ENCODE measurements at regions not wholly inside any gene's neighbourhood (a gene's known extent, or its start where the extent isn't known, plus 50 kb on each side); places are given as distances from the start of the nearest gene placed in this dataset.
"Not testable (repeated sequence)": the region's sequence is repeated elsewhere in the genome, so short reads cannot be mapped to it uniquely, and the experiment has no call there.

DNA sequence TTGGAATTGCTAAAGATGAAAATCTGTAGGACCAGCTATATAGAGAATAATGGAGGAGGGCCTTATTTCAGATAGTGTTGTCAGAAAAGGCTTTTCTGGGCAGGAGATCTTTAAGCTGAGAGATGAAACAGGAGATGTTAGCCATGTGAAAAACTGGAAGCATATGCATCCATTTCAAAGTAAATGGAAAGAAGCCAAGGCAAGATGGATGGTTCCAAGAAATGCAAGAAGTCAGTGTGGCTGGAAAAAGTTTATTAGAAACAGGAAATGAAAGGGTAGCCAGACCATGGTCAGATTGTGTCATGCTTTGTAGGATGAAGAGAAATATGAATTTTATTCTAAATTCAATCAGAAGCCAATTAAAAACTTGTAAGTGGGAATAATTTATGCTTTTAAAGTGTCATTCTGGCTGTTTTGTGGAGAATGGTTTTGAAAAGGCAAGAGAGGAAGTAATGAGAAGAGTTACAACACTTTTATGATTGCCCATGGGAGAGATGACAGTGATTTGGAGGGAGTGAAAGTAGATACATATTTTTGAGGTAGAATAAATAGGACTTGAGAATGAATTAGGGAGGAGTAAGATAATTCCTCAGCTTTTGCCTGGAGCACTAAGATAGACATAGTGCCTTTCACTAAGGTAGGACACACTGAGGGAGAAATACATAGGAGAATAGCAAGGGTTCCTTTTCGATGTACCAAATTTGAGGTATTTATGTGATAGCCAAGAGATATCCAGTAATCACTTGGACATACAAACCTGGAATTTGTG lies 620.1 kb downstream of the HTR1B start:
- H3K27ac ChIP-seq (ENCODE audit: low read depth, low read length): no peak overlapping the region
- no peaks in the 10 kb centered on the region for H3K36me3 ChIP-seq (ENCODE audit: control insufficient read depth in 3 of 3, insufficient read depth in 3 of 3, low read length in 3 of 3)
- H3K4me3 ChIP-seq (ENCODE audit: low read length in 3 of 3): no peak overlapping the region
- peaks cover 0 to 5% (median 0%) of the 10 kb centered on the region in 3 donors for H3K9me3 ChIP-seq (ENCODE audit: control insufficient read depth in 3 of 3, low read length in 3 of 3)
- no peaks in the 10 kb centered on the region for H3K4me1 ChIP-seq (ENCODE audit: control insufficient read depth in 3 of 3, insufficient read depth in 3 of 3, low read length in 3 of 3)
- no peaks in the 10 kb centered on the region for H3K27me3 ChIP-seq (ENCODE audit: control insufficient read depth in 3 of 3, insufficient read depth in 3 of 3, low read length in 3 of 3)
- no peak overlapping the region for H3K9ac ChIP-seq (ENCODE audit: low read depth in 1 of 3, low read length in 3 of 3)

DNA sequence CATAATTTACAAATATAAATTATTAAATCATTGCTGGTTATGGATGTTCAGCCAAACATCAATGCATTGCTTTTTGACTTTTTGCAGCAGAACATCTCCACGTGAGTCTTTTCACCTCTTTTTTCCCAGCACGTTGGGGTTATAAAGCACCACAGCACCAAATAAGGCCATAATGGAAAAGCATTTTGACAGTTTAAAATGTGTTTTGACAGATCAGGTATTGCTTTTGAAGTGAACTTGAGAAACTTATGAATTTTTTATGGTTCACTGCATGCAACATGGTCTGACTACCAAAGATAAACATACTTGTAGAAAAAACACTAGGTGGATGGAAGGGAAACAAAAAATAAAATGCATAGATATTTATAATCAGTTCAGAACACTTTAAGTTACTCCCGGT lies 622.4 kb downstream of the HTR1B start:
- Histone ChIP-seq H3K9ac (ENCODE audit: low read depth in 1 of 3, low read length in 3 of 3) (no peak overlapping the region), H3K36me3 (ENCODE audit: control insufficient read depth in 3 of 3, insufficient read depth in 3 of 3, low read length in 3 of 3) (no peaks in the 10 kb centered on the region), H3K27me3 (ENCODE audit: control insufficient read depth in 3 of 3, insufficient read depth in 3 of 3, low read length in 3 of 3) (no peaks in the 10 kb centered on the region), H3K4me1 (ENCODE audit: control insufficient read depth in 3 of 3, insufficient read depth in 3 of 3, low read length in 3 of 3) (no peaks in the 10 kb centered on the region), H3K4me3 (ENCODE audit: low read length in 3 of 3) (no peak overlapping the region), H3K27ac (ENCODE audit: low read depth, low read length) (no peak overlapping the region), H3K9me3 (ENCODE audit: control insufficient read depth in 3 of 3, low read length in 3 of 3) (peaks cover 0 to 5% (median 0%) of the 10 kb centered on the region in 3 donors)

DNA sequence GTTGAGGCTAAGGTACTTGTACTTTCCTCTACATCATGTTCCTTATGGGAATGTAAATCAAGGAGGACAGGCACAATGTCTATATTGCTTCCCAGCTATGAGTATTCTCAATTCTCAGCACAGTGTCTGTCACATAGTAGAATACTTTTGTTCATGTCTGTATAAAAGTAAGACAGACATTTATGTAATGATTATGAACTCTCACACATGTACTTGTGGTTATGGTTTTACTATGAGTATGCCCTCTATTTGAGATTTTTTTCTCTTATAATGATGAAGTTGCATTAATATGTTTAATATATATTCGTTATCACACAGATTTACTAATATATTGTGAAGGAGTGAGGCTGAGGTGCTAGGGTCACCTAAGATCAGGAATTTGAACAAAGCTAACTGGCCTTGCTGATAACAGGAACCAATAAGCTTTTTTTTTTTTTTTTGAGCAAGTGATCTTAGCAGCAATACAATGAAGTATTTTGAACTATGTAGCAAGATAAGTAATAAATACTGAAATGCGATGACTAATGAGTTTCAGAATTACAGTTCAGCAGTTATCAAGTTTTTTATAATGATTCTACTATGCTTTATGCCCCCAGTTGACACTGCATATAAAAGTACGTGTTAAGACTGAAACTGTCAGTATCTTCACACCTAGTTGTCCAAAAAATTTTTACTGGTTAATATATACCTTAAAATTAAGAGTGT lies 623.1 kb downstream of the HTR1B start:
- no peaks in the 10 kb centered on the region for H3K4me1 ChIP-seq (ENCODE audit: control insufficient read depth in 3 of 3, insufficient read depth in 3 of 3, low read length in 3 of 3)
- no peak overlapping the region for H3K9ac ChIP-seq (ENCODE audit: low read depth in 1 of 3, low read length in 3 of 3)
- no peaks in the 10 kb centered on the region for H3K27me3 ChIP-seq (ENCODE audit: control insufficient read depth in 3 of 3, insufficient read depth in 3 of 3, low read length in 3 of 3)
- H3K9me3 ChIP-seq (ENCODE audit: control insufficient read depth in 3 of 3, low read length in 3 of 3): peaks cover 0 to 5% (median 0%) of the 10 kb centered on the region in 3 donors
- H3K27ac ChIP-seq (ENCODE audit: low read depth, low read length): no peak overlapping the region
- H3K4me3 ChIP-seq (ENCODE audit: low read length in 3 of 3): no peak overlapping the region
- no peaks in the 10 kb centered on the region for H3K36me3 ChIP-seq (ENCODE audit: control insufficient read depth in 3 of 3, insufficient read depth in 3 of 3, low read length in 3 of 3)

DNA sequence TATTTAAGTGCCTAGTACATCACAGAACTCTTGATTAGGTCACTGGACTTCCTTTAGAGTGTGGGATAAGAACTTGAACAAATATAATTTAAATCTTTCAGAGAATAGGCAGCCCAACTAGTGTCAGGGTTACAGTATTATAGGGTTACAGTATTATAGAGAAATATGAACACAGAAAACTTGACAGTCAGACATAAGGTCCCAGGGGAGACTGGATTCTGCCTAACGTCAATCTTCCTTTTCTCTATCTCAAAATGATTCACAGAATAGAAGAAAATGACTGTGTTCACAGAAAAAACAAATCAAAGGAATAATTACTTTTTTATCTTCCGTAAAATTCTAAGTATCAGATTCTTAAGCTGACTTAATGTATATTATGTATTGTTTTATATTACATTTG lies 623.8 kb downstream of the HTR1B start:
- H3K9me3 ChIP-seq (ENCODE audit: control insufficient read depth in 3 of 3, low read length in 3 of 3): peaks cover 0 to 3% (median 0%) of the 10 kb centered on the region in 3 donors
- no peaks in the 10 kb centered on the region for H3K36me3 ChIP-seq (ENCODE audit: control insufficient read depth in 3 of 3, insufficient read depth in 3 of 3, low read length in 3 of 3)
- no peaks in the 10 kb centered on the region for H3K4me1 ChIP-seq (ENCODE audit: control insufficient read depth in 3 of 3, insufficient read depth in 3 of 3, low read length in 3 of 3)

DNA sequence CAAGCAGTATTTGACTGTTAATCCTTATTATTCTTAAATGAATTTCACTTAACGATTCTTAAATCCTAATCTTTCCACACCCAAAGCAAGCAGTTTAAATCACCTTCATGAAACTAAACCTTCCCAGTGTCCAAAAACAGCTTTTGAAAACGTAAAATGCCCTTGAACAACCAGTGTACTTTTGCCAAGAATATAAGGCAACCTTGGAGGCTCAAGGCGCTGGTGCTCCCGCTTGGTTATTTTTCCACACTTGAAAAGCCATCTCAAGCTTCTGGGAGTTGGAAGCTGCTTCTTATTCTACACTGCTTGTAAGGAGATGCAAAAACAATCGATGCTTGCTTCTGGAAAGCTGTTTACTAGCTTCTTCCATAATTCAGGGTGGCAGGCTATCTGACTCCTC lies 625.7 kb downstream of the HTR1B start:
- no peaks in the 10 kb centered on the region for H3K9me3 ChIP-seq (ENCODE audit: control insufficient read depth in 3 of 3, low read length in 3 of 3)
- no peak overlapping the region for H3K4me3 ChIP-seq (ENCODE audit: low read length in 3 of 3)
- no peak overlapping the region for H3K9ac ChIP-seq (ENCODE audit: low read depth in 1 of 3, low read length in 3 of 3)
- no peaks in the 10 kb centered on the region for H3K36me3 ChIP-seq (ENCODE audit: control insufficient read depth in 3 of 3, insufficient read depth in 3 of 3, low read length in 3 of 3)
- H3K27me3 ChIP-seq (ENCODE audit: control insufficient read depth in 3 of 3, insufficient read depth in 3 of 3, low read length in 3 of 3): no peaks in the 10 kb centered on the region
- no peak overlapping the region for H3K27ac ChIP-seq (ENCODE audit: low read depth, low read length)
- H3K4me1 ChIP-seq (ENCODE audit: control insufficient read depth in 3 of 3, insufficient read depth in 3 of 3, low read length in 3 of 3): no peaks in the 10 kb centered on the region

More for the DNA sequence above, 623.8 kb downstream of the HTR1B start:
- H3K27me3 ChIP-seq (ENCODE audit: control insufficient read depth in 3 of 3, insufficient read depth in 3 of 3, low read length in 3 of 3): no peaks in the 10 kb centered on the region
- H3K9ac ChIP-seq (ENCODE audit: low read depth in 1 of 3, low read length in 3 of 3): no peak overlapping the region
- no peak overlapping the region for H3K27ac ChIP-seq (ENCODE audit: low read depth, low read length)
- no peak overlapping the region for H3K4me3 ChIP-seq (ENCODE audit: low read length in 3 of 3)

DNA sequence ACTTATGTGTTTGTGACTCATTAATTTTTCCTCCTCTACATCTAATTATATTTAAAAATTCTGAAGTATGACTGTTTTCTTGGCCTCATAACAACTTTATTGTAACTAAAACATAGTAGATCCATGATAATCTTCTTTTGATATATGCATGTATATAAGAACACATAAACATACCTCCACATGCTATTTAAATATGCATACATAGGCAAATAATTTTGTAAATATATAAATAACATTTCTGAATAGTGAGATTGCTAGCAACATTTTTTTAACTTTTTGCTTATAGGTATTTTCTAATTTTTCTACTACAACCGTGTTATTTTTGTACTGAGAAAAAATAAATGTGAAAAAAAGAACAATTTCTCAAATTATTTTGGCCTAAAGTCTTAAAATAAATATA lies 627.6 kb downstream of the HTR1B start:
- H3K4me1 ChIP-seq (ENCODE audit: control insufficient read depth in 3 of 3, insufficient read depth in 3 of 3, low read length in 3 of 3): no peaks in the 10 kb centered on the region
- no peaks in the 10 kb centered on the region for H3K27me3 ChIP-seq (ENCODE audit: control insufficient read depth in 3 of 3, insufficient read depth in 3 of 3, low read length in 3 of 3)
- H3K9me3 ChIP-seq (ENCODE audit: control insufficient read depth in 3 of 3, low read length in 3 of 3): no peaks in the 10 kb centered on the region
- H3K36me3 ChIP-seq (ENCODE audit: control insufficient read depth in 3 of 3, insufficient read depth in 3 of 3, low read length in 3 of 3): no peaks in the 10 kb centered on the region
- no peak overlapping the region for H3K4me3 ChIP-seq (ENCODE audit: low read length in 3 of 3)
- H3K27ac ChIP-seq (ENCODE audit: low read depth, low read length): no peak overlapping the region
- H3K9ac ChIP-seq (ENCODE audit: low read depth in 1 of 3, low read length in 3 of 3): no peak overlapping the region

DNA sequence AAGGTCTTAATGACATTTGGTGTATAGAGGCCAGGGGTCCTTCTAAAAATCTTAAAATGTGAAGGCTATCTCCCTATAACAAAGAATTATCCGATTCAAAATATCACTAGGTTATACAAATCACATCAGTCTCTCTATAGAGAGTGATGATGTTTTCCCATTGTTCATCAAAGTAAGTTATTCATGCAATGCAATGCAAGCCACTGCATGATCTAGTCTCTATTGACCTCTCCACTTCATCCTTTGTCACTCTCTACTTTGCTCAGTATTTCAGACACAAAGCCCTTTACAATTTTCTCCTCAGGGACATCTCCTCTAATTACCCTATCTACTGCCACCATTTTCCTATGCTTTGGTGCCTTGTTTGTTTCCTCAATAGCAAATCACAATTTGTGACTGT lies 628.0 kb downstream of the HTR1B start:
- Histone ChIP-seq H3K27ac (ENCODE audit: low read depth, low read length) (no peak overlapping the region), H3K27me3 (ENCODE audit: control insufficient read depth in 3 of 3, insufficient read depth in 3 of 3, low read length in 3 of 3) (no peaks in the 10 kb centered on the region), H3K4me3 (ENCODE audit: low read length in 3 of 3) (no peak overlapping the region), H3K36me3 (ENCODE audit: control insufficient read depth in 3 of 3, insufficient read depth in 3 of 3, low read length in 3 of 3) (no peaks in the 10 kb centered on the region), H3K9me3 (ENCODE audit: control insufficient read depth in 3 of 3, low read length in 3 of 3) (no peaks in the 10 kb centered on the region), H3K9ac (ENCODE audit: low read depth in 1 of 3, low read length in 3 of 3) (no peak overlapping the region), H3K4me1 (ENCODE audit: control insufficient read depth in 3 of 3, insufficient read depth in 3 of 3, low read length in 3 of 3) (no peaks in the 10 kb centered on the region)

DNA sequence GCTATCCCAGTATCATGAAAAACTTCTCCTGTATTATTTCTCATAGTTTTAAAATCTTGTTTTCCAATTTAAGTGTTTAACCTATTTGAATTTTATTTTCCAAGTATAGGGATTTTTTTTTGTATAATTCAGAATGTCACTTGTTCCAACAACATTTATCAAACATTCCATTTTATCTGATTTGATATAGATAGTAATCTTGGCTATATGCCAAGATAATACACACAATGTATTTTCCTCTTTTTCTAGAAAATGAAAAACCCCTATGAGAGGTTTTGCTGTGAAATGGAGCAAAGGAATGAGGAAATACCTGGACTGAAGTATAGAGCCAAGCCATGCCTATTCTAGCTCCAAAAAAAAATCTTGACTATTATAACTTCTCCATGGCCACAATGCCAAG lies 628.9 kb downstream of the HTR1B start:
- Histone ChIP-seq H3K4me1 (ENCODE audit: control insufficient read depth in 3 of 3, insufficient read depth in 3 of 3, low read length in 3 of 3) (no peaks in the 10 kb centered on the region), H3K9ac (ENCODE audit: low read depth in 1 of 3, low read length in 3 of 3) (no peak overlapping the region), H3K27me3 (ENCODE audit: control insufficient read depth in 3 of 3, insufficient read depth in 3 of 3, low read length in 3 of 3) (no peaks in the 10 kb centered on the region), H3K36me3 (ENCODE audit: control insufficient read depth in 3 of 3, insufficient read depth in 3 of 3, low read length in 3 of 3) (no peaks in the 10 kb centered on the region), H3K27ac (ENCODE audit: low read depth, low read length) (no peak overlapping the region), H3K9me3 (ENCODE audit: control insufficient read depth in 3 of 3, low read length in 3 of 3) (no peaks in the 10 kb centered on the region), H3K4me3 (ENCODE audit: low read length in 3 of 3) (no peak overlapping the region)

DNA sequence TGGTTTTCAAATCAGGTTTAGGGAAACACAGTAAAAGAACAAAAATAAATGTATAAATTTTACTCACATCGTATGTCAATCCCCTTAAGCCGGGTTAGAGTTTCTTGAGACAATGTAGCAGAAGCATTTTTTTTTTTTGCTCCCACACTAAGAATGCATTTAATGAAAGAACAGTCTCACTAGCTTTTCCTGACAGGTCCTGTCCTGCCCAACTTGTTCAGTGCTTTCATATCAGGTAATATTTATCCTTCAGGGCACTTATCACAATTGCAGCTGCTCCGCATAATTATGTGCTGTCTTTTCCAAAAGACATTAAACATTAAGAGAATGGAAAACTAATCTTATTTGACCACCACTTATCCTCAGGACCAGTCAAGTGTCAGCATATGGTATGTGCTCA lies 632.0 kb downstream of the HTR1B start:
- no peak overlapping the region for H3K9ac ChIP-seq (ENCODE audit: low read depth in 1 of 3, low read length in 3 of 3)
- H3K27ac ChIP-seq (ENCODE audit: low read depth, low read length): no peak overlapping the region
- no peaks in the 10 kb centered on the region for H3K27me3 ChIP-seq (ENCODE audit: control insufficient read depth in 3 of 3, insufficient read depth in 3 of 3, low read length in 3 of 3)
- no peak overlapping the region for H3K4me3 ChIP-seq (ENCODE audit: low read length in 3 of 3)
- H3K36me3 ChIP-seq (ENCODE audit: control insufficient read depth in 3 of 3, insufficient read depth in 3 of 3, low read length in 3 of 3): no peaks in the 10 kb centered on the region
- no peaks in the 10 kb centered on the region for H3K9me3 ChIP-seq (ENCODE audit: control insufficient read depth in 3 of 3, low read length in 3 of 3)
- H3K4me1 ChIP-seq (ENCODE audit: control insufficient read depth in 3 of 3, insufficient read depth in 3 of 3, low read length in 3 of 3): no peaks in the 10 kb centered on the region

DNA sequence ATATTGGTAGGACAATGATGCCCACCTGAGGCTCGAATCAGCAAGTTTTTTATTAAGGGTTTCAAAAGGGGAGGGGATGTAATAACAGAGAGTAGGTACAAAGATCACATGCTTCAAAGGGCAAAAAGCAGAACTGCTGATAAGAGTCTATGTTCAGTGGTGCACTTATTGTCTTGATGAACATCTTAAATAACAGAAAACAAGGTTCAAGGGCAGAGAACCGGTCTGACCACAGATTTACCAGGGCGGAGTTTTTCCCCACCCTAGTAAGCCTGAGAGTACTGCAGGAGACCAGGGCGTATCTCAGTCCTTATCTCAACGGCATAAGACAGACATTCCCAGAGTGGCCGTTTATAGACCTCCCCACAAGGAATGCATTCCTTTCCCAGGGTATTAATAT lies 639.7 kb downstream of the HTR1B start:
- H3K9me3 ChIP-seq (ENCODE audit: control insufficient read depth in 3 of 3, low read length in 3 of 3): not testable (repeated sequence)

More for the DNA sequence above, 639.7 kb downstream of the HTR1B start:
- H3K9ac ChIP-seq (ENCODE audit: low read depth in 1 of 3, low read length in 3 of 3); H3K4me1 ChIP-seq (ENCODE audit: control insufficient read depth in 3 of 3, insufficient read depth in 3 of 3, low read length in 3 of 3); H3K27ac ChIP-seq (ENCODE audit: low read depth, low read length); H3K36me3 ChIP-seq (ENCODE audit: control insufficient read depth in 3 of 3, insufficient read depth in 3 of 3, low read length in 3 of 3); H3K27me3 ChIP-seq (ENCODE audit: control insufficient read depth in 3 of 3, insufficient read depth in 3 of 3, low read length in 3 of 3); H3K4me3 ChIP-seq (ENCODE audit: low read length in 3 of 3): not testable (repeated sequence)
